Fibroblast of skin of left biceps (primary cell): ENCODE measurements at regions not wholly inside any gene's neighbourhood (a gene's known extent, or its start where the extent isn't known, plus 50 kb on each side); places are given as distances from the start of the nearest gene placed in this dataset.

Experiments
- DNase-seq, 2 experiments: peaks; one replicate each; pipeline ENCODE4 v3.0.0-alpha.2; 2013; ENCODE audit warnings: low read depth in 2 of 2

DNA sequence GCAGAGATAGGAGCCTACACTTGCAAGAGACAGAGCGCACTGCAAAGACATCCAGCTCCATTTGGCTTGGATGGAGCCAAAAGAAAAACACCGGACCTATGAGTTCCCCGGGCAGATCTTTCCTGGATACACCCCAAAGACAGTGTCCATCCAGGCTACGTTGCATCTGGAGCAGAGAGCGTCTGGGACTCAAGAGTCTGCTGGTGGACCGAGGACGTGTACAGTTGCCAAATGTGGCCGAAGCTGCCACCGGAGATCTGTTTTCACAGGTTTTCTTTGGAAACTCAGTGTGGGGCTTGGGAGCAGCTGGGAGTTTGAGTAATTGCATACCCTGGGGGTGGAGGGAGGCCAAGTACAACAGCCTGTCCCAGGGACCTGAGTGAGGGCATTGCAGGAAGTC is 192.3 kb upstream of the OSR1 start:
- DNase-seq = no peak

DNA sequence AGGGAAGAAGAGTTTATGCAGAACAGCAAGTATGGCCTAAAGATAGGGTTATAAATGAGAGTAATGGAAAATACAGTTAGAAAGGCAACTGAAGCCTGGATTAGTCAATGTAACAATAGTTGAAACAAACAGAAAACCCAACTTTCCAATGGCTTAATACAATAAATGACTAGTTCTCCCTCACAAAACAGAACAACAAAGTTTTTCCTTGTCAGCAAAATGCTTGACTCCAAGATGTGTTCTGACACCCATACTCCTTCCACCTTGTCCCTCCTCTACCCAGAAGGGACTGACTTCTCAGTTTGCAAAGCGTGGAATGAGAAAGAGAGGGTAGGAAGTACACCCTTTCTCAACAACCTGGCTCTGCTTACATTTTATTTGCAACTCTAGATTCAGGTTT is 191.4 kb upstream of the OSR1 start:
- DNase-seq = no peak

DNA sequence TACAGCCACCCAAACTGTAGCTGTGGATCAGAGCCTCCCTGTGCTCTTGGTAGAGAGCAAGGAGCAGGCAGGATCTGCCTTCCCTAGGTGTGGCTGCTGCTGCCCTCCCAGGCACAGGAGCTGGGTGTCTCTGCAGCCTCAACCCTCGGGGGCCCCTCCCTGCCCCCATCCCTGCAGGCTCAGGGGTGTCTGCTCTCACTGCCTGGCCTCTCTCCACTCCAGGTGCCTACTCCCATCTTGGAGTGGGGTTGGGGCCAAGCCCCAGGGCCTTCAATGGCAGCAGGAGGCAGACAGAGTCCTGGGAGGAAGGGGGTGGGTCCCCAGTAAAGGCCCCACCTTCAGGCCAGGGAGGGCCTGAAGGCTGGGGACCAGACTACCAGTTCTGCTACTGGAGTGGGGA is 189.7 kb upstream of the OSR1 start:
- DNase-seq = no peak

DNA sequence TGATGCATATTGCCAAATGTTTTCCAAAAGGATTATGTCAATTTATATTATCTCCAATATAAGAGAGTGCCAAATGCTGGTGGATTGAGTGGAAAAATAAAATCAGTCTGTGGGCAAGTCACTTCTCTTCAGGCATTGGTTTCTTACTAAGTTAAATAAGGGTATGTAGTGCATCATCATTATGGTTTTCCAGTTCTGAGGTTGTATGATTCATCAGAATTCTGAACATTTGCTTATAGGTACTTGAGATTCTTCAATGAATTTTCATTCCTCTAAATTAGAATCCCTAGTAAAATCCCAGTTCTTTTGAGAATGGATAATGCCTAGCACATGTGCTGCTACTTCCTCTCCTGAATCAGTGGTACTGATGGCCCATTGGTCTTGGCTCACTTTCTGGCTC is 188.9 kb upstream of the OSR1 start:
- no peak for DNase-seq

DNA sequence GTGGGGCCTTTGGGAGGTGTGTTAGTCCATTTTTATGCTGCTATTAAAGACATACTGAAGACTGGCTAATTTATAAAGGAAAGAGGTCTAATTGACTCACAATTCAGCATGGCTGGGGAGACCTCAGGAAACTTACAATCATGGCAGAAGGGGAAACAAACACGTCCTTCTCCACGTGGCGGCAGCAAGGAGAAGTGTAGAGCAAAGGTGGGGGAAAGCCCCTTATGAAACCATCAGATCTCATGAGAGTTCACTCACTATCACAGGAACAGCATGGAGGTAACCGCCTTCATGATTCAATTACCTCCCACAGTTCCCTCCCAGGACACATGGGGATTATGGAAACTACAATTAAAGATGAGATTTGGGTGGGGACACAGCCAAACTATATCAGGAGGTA is 187.1 kb upstream of the OSR1 start:
- DNase-seq = no peak

DNA sequence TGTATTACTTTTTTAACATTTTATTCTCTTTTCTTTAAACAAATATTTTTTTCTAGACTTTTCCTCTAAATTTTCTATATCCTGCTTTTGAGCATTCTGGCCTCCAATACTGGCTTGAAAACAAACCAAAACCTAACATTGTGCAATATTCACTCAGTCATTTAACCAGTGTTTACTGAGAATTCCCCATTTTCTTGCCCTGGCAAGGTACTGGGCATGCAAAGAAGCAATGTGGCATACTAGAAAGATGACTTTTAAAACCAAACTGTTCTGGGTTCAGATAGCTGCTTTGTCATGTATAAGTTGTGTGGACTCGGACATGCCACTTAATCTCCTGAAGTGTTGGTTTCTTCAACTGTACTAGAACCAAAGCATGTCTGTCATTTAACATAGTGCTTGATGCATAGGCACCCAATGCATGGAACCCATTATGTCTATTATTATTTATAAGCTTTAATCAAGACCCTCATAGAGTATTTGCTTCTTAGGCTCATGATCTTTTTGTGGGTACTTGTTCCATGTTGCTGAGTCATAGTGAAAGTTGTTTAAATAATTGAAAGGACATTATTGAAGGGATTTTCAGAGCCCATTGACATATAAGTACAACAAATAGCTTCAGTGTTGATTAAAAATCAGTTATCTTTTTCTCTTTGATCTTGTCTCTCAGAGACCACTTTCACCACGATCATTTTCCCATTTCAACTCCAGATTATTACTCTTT is 185.4 kb upstream of the OSR1 start:
- DNase-seq = no peak

DNA sequence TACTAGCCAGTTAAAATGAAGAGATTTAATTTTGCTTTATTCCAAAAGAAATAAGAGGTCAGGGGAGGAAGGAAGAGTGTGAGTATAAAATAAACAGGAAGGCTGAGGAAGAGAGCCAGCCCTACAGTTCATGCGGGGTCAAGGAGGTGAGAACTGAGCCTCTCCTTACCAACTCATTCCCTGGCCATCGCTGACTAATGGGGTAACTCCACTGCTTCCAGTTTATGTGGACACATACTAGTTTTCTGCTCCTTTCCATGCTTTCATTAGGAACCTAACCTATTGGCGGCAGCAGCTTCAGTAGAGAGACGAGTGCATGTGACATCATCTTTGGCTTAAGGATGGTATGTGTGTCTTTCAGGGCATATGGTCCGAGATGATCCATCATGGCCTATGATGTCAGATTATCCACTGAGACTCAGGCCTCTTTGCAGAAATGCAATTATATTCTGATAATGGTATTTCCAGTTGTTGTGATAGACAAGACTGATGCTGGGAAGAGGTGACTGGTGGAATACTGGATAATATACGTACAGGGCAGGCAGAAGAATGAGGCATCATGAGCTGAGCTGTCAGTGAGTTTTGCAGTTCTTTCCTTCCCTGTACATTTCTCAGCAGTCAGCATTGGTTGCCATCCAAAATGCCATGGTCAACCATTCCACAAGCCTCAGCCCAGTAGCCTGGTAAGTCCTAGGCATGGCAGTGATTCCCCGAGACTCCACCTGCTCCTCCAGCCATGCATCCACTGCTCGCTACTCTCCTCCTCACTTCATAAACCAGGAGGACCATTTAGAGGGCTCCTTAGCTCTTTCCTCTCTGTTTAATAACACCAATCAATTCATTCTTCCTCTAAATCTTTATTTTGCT is 184.6 kb upstream of the OSR1 start:
- no peak for DNase-seq

DNA sequence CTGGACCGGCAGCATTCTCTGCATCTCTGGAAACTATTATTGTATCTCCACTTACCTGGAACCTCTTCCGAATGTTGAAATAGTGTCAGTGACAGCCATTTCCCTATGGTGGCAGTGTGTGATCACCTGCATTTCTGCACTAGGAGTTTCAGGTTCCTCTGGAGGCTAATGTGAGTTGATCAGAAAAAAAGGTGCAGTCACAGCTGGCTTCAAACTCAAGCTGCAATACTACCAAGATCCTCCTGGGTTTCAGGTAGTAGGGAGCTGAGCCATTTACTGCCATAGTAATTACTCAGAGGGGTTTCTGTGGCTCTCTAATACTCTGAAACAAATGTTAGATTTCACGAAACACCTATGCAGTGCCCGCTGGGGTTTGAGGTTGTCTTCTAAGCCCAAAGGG is 183.5 kb upstream of the OSR1 start:
- no peak for DNase-seq

DNA sequence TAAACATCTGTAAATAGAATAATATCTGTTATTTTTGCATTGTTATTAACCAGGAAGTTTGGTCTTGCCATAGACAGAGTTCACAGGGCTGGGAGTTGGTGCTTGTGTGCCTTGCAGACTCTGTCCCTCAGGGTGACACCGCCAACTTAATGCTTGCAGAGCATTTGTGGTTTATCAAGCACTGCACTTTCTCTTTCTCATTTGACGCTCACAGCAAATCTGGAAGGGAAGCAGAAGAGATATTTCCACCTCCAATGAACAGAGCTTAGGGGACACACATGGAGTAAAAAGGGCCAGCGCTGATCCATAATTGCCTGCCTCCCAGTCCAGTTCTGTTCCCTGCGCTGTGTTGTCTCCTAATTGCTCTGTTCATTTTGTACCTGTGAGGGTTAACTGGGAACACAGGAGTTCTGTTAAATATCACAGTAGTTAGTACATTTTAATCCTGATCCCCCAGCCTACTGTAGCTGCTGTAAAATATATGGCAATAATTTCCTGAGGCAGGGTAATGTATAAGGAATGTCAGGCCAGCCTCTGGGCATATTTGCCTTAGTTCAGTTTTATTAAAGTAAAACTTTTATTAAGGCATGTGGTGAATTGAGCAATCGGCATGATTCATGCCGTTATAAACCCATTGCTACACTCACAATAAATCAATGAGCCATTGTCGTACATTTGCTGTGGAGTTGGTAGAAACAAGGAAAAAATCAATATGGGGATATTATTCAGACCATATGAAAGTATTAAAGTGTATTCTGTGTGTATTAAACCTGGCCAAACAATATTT is 182.5 kb upstream of the OSR1 start:
- DNase-seq = peak; percentile 88

DNA sequence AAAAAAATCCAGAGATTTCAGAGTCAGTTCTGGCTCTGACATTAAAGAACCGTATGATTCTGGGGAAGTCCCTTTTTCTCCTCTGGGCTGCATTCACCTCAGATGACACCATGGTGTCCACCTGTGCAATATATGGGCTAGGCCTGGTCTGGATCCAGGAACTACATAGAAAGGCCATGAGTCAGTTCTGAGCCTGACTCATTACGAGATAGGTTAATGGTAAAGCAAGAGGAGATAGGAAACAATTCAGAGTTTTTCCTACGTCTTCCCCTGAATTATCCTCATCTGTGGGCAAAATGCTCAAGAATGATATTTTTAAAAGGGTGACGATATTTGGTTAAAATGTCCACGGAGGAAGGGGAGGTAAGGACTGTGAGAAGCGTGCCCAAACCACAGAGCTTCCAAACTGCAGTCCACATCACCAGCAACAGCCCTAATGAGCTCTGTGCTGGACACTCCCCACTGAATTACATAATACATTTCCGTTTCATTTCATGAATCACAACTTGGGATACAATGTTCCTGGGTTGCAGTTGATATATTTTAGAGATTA is 180.1 kb upstream of the OSR1 start:
- peak; percentile 78 to 84 for DNase-seq

DNA sequence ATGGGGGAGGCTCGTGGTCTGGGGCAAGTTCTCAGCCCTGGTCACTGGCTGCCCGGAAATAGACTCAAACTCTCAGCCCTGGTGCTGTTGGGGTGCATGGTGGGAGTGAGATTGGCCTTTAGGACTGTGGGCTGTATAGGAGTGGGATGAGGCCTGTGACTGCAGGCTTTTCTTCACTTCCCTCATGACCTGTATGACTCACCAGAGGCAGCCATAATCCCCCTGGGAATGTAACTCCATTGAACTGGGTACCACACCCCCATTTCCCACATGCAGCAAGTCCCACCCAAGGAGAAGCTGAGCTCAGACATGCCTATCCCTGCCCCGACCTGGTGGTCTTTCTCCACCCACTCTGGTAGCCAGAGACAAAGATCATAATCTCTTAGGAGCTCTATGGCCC is 177.7 kb upstream of the OSR1 start:
- DNase-seq = no peak

DNA sequence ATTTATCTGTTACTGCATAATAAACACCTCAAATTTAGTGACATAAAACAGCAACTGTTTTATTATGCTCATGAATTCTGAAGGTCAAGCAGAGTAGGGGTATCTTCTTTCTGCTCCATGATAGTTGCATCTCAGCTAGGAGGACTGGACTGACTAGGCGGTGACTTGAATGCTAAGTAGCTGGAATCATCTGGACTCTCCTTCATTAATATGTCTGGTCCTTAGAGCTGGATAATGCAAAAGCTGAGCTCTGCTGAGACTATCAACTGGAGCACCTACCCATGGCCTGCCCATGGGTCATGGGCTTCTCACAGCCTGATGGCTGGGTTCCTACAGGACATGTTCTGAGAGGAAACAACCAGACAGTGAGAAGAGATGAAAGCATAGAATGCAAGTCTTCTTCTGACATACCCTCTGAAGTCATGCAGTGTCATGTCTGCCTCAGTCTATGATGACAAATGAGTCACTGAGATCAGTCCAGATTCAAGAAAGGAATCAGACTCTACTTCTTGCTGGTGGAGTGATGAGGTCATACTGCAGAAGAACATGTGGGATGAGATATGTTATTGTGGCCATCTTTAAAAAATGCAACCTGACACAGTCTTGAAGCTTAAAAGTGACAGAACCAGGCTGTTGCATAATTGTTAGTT is 174.2 kb upstream of the OSR1 start:
- DNase-seq = no peak

DNA sequence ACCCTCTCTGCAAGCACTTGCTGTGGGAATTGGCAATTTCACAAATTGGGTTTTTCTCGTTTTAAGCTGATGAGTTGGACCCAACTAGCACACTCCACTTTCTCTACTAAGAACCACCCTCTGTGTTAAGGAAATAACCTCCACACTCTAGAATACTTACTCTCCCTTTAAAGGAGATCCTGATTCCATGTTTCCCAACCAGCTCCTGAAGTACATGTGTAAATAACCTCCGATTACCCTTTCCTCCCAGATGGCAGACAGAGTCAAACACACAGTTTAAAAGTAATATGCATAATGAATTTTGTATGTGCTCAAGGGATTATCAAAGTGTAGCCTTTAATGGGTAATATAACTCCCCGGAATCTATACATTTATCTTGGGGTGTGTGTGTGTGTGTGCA is 171.3 kb upstream of the OSR1 start:
- no peak for DNase-seq

DNA sequence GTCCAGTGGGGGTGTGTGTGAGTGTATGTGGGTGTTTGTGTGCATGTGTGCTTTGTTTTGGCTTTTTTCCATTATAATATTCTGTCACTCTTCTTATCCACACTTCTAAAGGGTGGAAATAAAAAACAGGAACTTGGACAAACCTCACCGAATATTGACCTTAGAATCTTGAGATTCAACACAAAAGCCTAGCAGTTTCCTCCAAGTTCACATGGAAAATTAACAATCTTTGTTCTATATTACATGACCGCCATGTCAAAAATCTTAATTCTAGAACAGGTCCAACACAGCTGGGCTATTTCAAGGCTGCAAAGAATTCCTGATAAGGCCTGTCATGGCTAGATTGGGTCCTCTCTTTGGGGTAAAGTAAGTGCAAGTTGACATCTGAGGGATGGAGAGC is 169.3 kb upstream of the OSR1 start:
- DNase-seq = no peak

DNA sequence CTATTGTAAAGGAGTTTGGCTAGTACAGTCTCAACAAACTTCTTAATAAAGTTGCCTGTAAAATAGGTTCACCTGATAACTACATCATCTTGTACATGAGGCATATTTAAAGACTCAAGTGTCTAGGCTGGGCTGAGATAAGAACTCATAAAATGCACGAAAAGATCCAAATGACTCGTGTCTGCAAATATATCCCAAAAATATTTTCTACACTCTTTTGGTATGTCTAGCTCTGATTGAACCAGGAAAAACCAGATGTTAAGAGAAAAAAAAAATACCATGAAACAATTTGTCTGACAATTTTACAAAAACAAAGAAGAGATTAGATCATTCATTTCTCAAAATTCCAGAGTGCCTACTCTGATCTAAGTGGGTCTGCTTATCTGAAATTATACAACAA is 166.9 kb upstream of the OSR1 start:
- DNase-seq = no peak

DNA sequence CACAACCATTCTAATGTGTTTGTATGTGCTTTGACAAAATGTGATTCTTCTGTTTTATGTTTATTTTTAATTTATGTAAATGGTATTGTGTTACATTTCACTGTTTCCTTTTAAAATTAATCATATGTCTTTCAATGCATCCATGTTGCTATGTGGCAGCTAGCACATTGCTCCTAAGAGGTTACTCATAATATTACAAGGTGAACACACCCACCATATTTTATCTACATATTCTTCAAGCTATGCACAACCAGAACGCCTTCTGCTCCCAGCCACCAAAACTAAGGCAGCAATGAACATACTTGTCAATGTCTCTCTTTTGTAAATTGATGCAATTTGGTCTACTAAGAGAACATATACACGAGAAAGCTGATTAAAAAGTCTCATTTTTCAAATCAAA is 160.6 kb upstream of the OSR1 start:
- no peak for DNase-seq

DNA sequence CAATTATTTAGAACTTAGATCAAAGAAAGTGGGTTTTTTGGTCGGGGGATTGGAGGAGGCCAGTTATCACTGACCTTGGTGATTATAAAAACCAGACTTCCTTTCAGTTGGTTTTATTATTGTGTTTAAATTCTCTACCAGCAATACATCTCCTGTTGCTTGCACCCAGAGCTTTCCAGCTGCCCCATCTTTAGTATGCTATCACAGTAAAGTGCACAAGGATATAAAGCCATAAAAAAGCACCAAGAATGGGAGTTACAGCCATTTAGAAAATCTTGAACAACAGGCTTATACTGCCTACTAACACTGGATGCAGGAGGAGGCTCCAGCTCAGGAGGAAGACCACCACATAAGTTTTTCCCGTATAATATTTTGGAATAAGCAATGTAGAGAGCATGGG is 148.7 kb upstream of the OSR1 start:
- no peak for DNase-seq

DNA sequence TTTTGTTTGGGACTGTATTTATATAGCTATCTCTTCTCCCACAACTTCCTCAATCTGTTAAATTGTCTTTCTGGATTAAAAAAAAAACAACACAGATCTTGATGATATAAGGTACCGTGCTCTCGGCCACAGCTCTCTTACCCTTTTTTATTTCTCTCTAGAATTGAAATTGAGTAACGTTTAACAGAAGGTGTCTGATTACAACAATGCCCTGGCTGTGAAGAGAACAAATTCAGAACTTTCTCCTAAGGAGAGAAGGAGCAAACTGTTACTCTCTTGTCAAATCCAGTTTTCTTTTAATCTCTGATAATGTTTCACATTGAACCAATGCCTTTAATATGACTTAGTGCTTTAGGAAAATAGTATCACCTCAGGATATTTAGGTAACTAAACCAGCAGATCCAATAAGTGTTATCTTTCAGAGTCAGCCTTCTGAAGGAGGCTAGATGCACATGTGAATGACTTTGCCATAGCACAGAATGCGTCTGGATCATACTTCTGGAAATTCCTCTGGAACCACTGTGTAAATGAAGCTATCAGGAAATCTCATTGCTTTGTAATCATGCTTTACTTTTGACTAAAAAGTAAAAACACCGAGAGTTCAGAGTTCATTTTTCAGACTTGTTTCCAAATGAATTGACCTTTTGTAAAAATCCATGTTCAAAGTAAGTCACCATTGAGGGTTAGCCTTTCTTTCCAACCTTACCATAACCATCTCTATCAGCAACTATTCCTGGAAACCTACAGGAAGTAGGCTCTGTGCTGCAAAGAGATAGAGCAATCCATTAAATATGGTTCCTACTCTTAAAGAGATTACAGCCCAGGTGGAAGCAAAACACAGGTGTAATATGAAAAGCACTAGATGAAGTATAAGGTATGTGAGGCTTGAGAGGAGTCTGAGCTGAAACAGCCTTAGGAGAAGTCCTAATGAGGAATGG is 147.0 kb upstream of the OSR1 start:
- no peak for DNase-seq

DNA sequence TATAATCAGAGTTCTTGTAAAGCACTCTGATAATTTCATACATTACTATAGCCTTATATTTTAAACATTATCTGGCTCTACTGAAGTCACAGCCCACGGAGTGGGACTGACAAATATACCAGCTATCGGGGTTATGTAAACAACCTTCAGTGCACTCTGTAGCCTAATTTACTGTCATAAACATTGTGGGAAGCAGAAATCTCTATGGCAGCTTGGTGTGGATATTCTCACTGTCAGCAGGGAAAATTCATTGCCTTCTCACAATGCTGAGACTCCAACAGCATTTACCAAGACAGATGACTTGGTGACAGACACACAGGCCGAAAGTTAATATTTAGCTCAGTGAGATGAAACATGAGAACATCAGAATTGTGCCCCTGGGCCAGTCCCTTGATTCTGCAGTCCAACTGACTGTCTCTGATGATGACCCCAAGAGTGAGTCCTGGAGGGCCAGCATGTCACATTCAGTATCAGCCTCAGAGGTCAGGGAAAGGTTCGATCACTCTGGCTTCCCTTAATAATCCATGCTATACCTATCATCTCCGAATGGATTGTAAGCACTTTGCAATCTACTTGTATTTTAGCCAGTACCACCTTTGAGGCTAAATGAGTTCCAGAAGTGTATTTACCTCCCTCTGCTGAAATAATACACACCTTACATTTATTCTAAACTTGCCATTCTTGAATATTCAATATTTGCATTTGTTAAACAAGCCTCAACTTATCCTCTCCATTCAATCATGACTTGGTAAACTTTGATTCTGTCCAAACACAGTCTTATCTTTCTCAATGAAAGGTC is 146.2 kb upstream of the OSR1 start:
- no peak for DNase-seq

DNA sequence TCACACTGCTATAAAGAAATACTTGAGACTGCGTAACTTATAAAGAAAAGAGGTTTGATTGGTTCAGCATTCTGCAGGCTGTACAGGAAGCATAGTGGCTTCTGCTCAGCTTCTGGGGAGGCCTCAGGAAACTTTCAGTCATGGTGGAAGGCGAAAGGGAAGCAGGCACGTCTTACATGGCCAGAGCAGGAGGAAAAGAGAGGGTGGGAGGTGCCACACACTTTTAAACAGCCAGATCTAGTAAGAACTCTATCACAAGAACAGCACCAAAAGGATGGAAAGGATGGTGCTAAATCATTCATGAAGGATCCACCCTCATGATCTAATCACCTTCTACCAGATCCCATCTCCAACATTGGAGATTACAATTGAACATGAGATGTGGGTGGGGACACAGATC is 145.5 kb upstream of the OSR1 start:
- DNase-seq = no peak
